OCI-M2 (cell line): ENCODE measurements at regions not wholly inside any gene's neighbourhood (a gene's known extent, or its start where the extent isn't known, plus 50 kb on each side); places are given as distances from the start of the nearest gene placed in this dataset.
"Not testable (repeated sequence)": the region's sequence is repeated elsewhere in the genome, so short reads cannot be mapped to it uniquely, and the experiment has no call there.

Experiments used
- DNase-seq: peaks from one replicate; lab custom pipeline; 2025; ENCODE audit not compliant: unreplicated experiment; lab: John Stamatoyannopoulos, UW

GRCh38 chr6:3920321-3920720 is 71.1 kb downstream of the FAM50B start:
- DNase-seq = no peak

DNA sequence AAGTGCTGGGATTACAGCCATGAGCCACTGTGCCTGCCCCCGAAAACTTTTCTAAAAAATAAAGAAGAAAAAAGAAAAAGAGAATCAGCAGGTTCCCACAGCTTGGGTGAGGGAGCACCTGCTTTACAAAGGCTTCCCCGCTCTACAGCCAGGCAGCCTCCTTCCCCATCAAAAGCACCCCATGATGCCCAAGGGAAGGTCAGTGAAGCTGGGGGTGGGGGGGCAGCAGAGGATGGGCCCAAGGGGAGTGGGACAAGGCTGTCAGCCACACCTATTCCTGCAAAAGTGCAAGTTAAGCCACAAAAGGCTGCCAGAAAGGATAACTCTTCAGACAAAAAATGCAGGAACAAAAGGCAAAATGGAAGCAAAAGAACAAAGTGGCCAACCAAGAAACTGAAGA is 72.5 kb downstream of the FAM50B start:
- no peak for DNase-seq

DNA sequence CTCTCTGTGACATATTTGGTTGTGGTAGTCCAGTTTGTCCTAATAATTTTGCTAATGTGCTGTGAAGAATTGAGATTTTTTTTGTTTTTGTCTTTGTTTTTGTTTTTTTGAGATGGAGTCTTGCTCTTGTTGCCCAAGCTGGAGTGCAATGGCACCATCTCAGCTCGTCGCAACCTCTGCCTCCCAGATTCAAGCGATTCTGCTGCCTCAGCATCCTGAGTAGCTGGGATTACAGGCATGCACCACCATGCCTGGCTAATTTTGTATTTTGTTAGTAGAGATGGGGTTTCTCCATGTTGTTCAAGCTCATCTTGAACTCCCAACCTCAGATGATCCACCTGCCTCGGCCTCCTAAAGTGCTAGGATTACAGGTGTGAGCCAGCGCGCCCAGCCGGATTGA is 73.4 kb downstream of the FAM50B start:
- DNase-seq = not testable (repeated sequence)

- not testable (repeated sequence) for DNase-seq
These were observed 76.3 kb downstream of the FAM50B start for GRCh38 chr6:3925223-3926149.

DNA sequence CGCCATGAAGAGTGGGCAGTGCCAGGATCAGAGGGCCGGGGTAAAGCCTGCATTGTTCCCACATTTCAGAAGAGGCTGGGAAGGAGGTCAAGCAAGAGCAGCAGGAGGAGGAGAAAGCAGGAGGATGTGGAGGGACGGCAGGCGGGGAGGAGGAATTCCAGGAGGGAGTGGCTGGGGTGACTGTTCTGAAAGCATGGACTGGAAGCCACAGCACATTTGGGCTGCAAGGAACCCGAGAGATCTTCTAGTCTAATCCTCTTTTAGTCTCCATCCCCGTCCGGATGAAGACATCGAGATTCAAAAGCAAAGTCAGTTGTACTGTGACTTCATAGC is 76.9 kb downstream of the FAM50B start:
- DNase-seq = no peak

- DNase-seq = no peak
These were observed 78.9 kb downstream of the FAM50B start for GRCh38 chr6:3928111-3928510.

DNA sequence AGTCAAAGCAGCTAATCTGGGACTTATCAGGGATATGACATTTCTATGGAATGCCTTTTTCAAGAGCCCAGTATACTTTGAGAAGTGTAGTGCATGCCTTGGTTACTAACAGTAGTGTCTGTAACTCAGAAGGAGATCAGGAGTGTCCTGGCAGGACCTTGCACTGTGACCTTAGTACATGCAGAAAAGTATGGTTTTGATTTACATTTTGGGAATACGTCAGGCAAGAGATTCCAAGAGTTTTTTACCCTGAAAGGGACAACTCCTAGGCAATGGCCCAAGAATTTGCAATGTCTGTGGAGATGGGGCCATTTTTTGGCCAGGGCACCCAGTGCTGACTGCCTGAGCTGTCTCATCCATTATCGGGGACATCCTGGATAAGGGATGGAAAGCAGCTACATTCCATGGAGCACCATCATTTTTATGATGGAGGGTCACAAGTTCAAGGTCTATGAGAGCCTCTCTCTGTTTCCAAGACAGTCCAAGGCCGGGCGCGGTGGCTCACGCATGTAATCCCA is 80.2 kb downstream of the FAM50B start:
- no peak for DNase-seq

GRCh38 chr6:3937438-3937837 is 88.3 kb downstream of the FAM50B start:
- no peak for DNase-seq

- DNase-seq = no peak
These were observed 89.7 kb downstream of the FAM50B start for GRCh38 chr6:3938715-3939367.

DNA sequence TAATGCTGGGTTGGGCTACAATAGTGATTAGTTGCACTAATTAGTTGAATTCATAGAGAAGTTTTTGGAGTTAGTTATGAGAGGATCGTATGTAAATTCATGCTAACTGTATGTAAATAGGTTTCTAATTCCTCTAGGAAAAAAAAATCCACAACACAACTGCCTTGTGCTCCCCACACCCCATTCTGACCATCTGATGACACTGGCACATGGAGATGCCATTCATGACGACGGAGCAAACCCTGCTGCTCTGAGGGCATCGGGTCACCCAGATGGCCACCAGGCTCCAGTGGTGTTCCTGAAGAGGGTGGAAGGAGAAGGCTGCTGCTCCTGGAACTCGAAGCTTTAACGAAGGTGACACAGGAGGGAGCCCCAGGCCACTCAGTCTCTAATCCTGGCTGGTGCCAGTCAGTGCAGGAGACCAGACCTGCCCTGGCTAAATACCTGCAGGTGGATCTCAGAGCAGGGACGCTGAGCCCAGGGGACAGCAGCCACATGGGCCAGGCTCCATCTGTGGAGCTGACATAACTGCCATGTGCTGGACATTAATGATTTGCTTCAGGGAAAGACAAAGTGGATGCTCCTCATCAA is 90.3 kb downstream of the FAM50B start:
- DNase-seq = no peak

GRCh38 chr6:3939964-3940363 is 90.8 kb downstream of the FAM50B start:
- no peak for DNase-seq

DNA sequence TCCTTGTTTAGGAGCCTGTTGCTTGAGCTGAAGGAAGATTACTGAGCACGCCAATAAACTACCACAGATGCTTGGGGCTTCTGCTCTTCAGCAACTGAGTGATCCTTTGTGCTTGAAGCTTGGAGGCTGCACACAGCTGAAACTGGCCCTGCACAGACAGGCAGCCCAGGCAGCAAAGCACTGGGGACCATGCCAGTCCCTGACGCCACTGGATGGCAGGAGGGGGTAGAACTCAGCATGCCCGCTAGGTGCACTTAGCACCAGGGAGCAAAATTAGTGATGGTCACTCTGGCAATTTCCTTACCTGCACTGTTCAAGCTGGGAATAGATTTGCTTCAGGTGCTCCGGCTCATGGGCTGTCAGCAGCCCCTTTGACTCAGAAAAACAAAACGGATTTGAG is 91.5 kb downstream of the FAM50B start:
- DNase-seq = no peak

DNA sequence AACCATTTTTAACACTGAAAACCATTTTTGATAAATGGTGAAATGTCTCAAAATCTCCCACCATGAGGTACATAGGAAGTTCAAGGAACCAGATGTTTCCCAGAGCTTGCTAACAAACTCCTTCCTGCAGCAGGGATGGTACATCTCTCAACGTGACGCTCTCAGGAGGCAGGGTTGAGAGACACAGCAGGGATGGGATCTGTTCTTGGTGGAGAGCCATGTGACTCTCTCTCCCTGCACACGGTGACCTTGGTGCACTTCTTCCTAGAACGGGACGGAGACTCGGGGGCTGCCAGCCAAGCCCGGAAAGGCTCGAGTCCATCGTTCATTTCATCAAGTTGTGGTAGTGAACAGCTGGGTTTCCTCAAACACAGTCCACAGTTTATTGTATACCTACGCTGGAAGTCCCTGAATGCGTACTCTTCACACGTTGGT is 94.2 kb downstream of the FAM50B start:
- DNase-seq = no peak

DNA sequence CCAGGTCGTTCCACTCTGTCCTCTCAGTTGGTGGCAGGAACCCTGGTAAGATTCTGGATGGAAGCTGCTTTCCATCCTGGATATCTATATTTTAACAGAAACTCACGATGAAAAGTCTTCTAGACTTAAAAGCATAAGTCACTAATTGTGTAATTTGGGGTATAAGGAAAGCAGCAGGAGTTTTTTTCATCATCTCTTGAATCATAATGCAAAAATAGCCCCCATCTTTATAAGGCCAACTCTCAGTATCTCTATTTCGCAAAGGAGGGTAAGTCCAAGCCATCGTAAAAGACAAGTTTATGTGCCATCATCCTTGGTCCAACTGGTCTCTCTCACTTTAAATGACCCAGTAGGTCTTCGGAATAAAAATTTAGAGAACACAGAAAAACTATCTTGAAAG is 95.1 kb downstream of the FAM50B start:
- DNase-seq = no peak

- no peak for DNase-seq
These were observed 97.6 kb downstream of the FAM50B start for GRCh38 chr6:3946778-3947177.

- no peak for DNase-seq
These were observed 99.7 kb downstream of the FAM50B start for GRCh38 chr6:3948866-3949265.

GRCh38 chr6:3949521-3949920 is 100.3 kb downstream of the FAM50B start:
- DNase-seq = no peak

- no peak for DNase-seq
These were observed 106.9 kb downstream of the FAM50B start for GRCh38 chr6:3956054-3956453.

- no peak for DNase-seq
These were observed 108.1 kb downstream of the FAM50B start for GRCh38 chr6:3957321-3957720.

GRCh38 chr6:3958255-3958654 is 109.1 kb downstream of the FAM50B start:
- DNase-seq = no peak

DNA sequence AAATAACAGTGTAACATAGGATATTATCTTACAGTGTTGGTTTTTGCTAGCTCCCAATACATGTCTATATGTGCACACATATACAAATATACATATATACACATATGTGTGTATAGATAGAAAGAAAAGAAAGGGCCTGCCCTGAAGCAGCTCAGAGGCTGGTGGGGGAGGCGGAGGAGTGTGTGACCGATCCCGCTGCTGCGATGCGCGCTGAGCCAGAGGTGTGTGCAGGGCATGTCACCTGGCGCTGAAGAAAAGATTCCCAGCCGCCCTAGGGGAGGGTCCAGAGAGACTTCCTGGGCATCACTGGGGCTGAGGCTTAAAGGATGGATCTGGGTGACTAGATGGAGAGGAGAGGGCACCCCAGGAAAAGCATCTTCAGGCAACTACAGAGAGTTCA is 110.2 kb downstream of the FAM50B start:
- no peak for DNase-seq
